ENCODE measurements at regions not wholly inside any gene's neighbourhood (a gene's known extent, or its start where the extent isn't known, plus 50 kb on each side); places are given as distances from the start of the nearest gene placed in this dataset.

- no peak for TF ChIP-seq CTCF (IDR thresholded peaks at IDR 0.05)
- no peak for TF ChIP-seq POLR2A (IDR thresholded peaks at IDR 0.05)
- TF ChIP-seq POLR2AphosphoS5 (IDR thresholded peaks at IDR 0.05) = no peak
Measured at GRCh38 chr13:67867206-67867605, 637.1 kb upstream of the PCDH9 start.
